ENCODE measurements at regions not wholly inside any gene's neighbourhood (a gene's known extent, or its start where the extent isn't known, plus 50 kb on each side); places are given as distances from the start of the nearest gene placed in this dataset.

- no peaks in the 10 kb centered on the region for H3K9me3 ChIP-seq (ENCODE audit: low read depth)
- no peak for TF ChIP-seq CTCF (IDR thresholded peaks at IDR 0.05; ENCODE audit: low read depth, low read length)
- peak in 1 of 2 donors; percentile 48 for DNase-seq (ENCODE audit: low read depth in 1 of 2, low spot score in 1 of 2)
- H3K4me1 ChIP-seq (ENCODE audit: low read depth), result no peaks in the 10 kb centered on the region
- H3K27me3 ChIP-seq, result no peaks in the 10 kb centered on the region
- H3K27ac ChIP-seq, result no peak overlapping the region
- no peaks in the 10 kb centered on the region for H3K36me3 ChIP-seq
- H3K4me3 ChIP-seq, result no peak overlapping the region
Observed at GRCh38 chr18:41666231-41666630, 288.8 kb upstream of the PIK3C3 start.

- Histone ChIP-seq H3K27ac (no peak overlapping the region), H3K4me3 (no peak overlapping the region), H3K27me3 (no peaks in the 10 kb centered on the region), H3K36me3 (no peaks in the 10 kb centered on the region), H3K9me3 (ENCODE audit: low read depth) (no peaks in the 10 kb centered on the region), H3K4me1 (ENCODE audit: low read depth) (no peaks in the 10 kb centered on the region)
- no peak for TF ChIP-seq CTCF (IDR thresholded peaks at IDR 0.05; ENCODE audit: low read depth, low read length)
- DNase-seq (ENCODE audit: low read depth in 1 of 2, low spot score in 1 of 2), result no peak
Observed at GRCh38 chr18:41665210-41665609, 289.8 kb upstream of the PIK3C3 start.

GRCh38 chr18:41660654-41661053 is 294.4 kb upstream of the PIK3C3 start:
- Histone ChIP-seq H3K4me1 (ENCODE audit: low read depth) (no peaks in the 10 kb centered on the region), H3K9me3 (ENCODE audit: low read depth) (no peaks in the 10 kb centered on the region), H3K36me3 (no peaks in the 10 kb centered on the region), H3K4me3 (no peak overlapping the region), H3K27ac (no peak overlapping the region), H3K27me3 (no peaks in the 10 kb centered on the region)
- TF ChIP-seq CTCF (IDR thresholded peaks at IDR 0.05; ENCODE audit: low read depth, low read length), result no peak
- DNase-seq (ENCODE audit: low read depth in 1 of 2, low spot score in 1 of 2), result peak in 1 of 2 donors; percentile 44

- TF ChIP-seq CTCF (IDR thresholded peaks at IDR 0.05; ENCODE audit: low read depth, low read length), result no peak
- no peak overlapping the region for H3K27ac ChIP-seq
- H3K4me3 ChIP-seq, result no peak overlapping the region
- no peaks in the 10 kb centered on the region for H3K27me3 ChIP-seq
- DNase-seq (ENCODE audit: low read depth in 1 of 2, low spot score in 1 of 2), result no peak
- H3K4me1 ChIP-seq (ENCODE audit: low read depth), result no peaks in the 10 kb centered on the region
- no peaks in the 10 kb centered on the region for H3K36me3 ChIP-seq
- no peaks in the 10 kb centered on the region for H3K9me3 ChIP-seq (ENCODE audit: low read depth)
Observed at GRCh38 chr18:41659438-41660130, 295.4 kb upstream of the PIK3C3 start.

GRCh38 chr18:41657189-41657588 is 297.8 kb upstream of the PIK3C3 start:
- Histone ChIP-seq H3K4me1 (ENCODE audit: low read depth) (no peaks in the 10 kb centered on the region), H3K9me3 (ENCODE audit: low read depth) (no peaks in the 10 kb centered on the region), H3K36me3 (no peaks in the 10 kb centered on the region), H3K4me3 (no peak overlapping the region), H3K27ac (no peak overlapping the region), H3K27me3 (no peaks in the 10 kb centered on the region)
- no peak for DNase-seq (ENCODE audit: low read depth in 1 of 2, low spot score in 1 of 2)
- no peak for TF ChIP-seq CTCF (IDR thresholded peaks at IDR 0.05; ENCODE audit: low read depth, low read length)

Data from cardiac muscle cell (in vitro differentiated cells and primary cell).